PC-9 (cell line): ENCODE measurements at regions not wholly inside any gene's neighbourhood (a gene's known extent, or its start where the extent isn't known, plus 50 kb on each side); places are given as distances from the start of the nearest gene placed in this dataset.

Experiments
- BruUV-seq: library from RNA; stranded (reverse); fragments of 400-500 nt; replicated peaks from 2 replicates; lab custom pipeline; 2021; lab: Mats Ljungman, UMichigan
- CTCF ChIA-PET: fragments of 300-600 bp; sonication (Branson Sonifier 250); formaldehyde crosslinking; loops from one replicate; lab custom pipeline; 2022; ENCODE audit warnings: antibody characterized with exemption; lab: Charles Lee
- POLR2A ChIA-PET: fragments of 300-600 bp; sonication (Branson Sonifier 250); formaldehyde crosslinking; loops from one replicate; lab custom pipeline; 2022; ENCODE audit warnings: antibody characterized with exemption; ENCODE audit not compliant: unreplicated experiment; lab: Charles Lee
- DNase-seq, 2 experiments: peaks; one replicate each; pipeline versions ENCODE4 v3.0.0 to v3.0.0-alpha.2; 2015 to 2022; ENCODE audit warnings: mixed read lengths in 1 of 2
- H2AFZ ChIP-seq: fragments of 200-600 bp; sonication (generic); 2 replicates; pipeline ENCODE4 v1.8.1; 2017; ENCODE audit warnings: antibody characterized with exemption
- H3F3A ChIP-seq: fragments of 200-600 bp; sonication (generic); 2 replicates; pipeline ENCODE4 v1.8.1; 2017; ENCODE audit warnings: antibody characterized with exemption, mild to moderate bottlenecking, low read depth; ENCODE audit not compliant: insufficient read depth
- H3K27ac ChIP-seq: fragments of 200-600 bp; sonication (generic); 2 replicates; pipeline ENCODE4 v1.6.1; 2016; ENCODE audit warnings: mixed run types
- H3K27me3 ChIP-seq: fragments of 200-600 bp; sonication (generic); 2 replicates; pipeline ENCODE4 v1.6.1; 2016; ENCODE audit warnings: low read depth, mixed run types; ENCODE audit not compliant: insufficient read depth
- H3K36me3 ChIP-seq: fragments of 200-600 bp; sonication (generic); 2 replicates; pipeline ENCODE4 v1.6.1; 2016; ENCODE audit warnings: low read depth, mixed run types
- H3K4me1 ChIP-seq: fragments of 200-600 bp; sonication (generic); replicated peaks from 2 replicates; pipeline ENCODE4 v1.6.1; 2016; ENCODE audit warnings: mixed run types; ENCODE audit not compliant: insufficient read depth
- H3K4me2 ChIP-seq: fragments of 200-600 bp; sonication (generic); 2 replicates; pipeline ENCODE4 v1.6.1; 2017; ENCODE audit warnings: mixed run types
- H3K4me3 ChIP-seq: fragments of 200-600 bp; sonication (generic); 2 replicates; pipeline ENCODE4 v1.6.1; 2016; ENCODE audit warnings: mixed run types
- H3K79me2 ChIP-seq: fragments of 200-600 bp; sonication (generic); 2 replicates; pipeline ENCODE4 v1.6.1; 2017; ENCODE audit warnings: low read depth, mixed run types
- H3K9me2 ChIP-seq: fragments of 200-600 bp; sonication (generic); 2 replicates; pipeline ENCODE4 v1.8.1; 2017; ENCODE audit warnings: mild to moderate bottlenecking; ENCODE audit not compliant: insufficient read depth
- H3K9me3 ChIP-seq: fragments of 200-600 bp; sonication (generic); 2 replicates; pipeline ENCODE4 v1.8.1; 2016; ENCODE audit warnings: low read depth; ENCODE audit not compliant: insufficient read depth
- H4K20me1 ChIP-seq: fragments of 200-600 bp; sonication (generic); 2 replicates; pipeline ENCODE4 v1.8.1; 2017; ENCODE audit not compliant: insufficient read depth
- CTCF ChIP-seq: fragments of 200-600 bp; sonication (generic); conservative IDR thresholded peaks from 2 replicates; pipeline ENCODE4 v1.6.1; 2017; ENCODE audit warnings: mixed run types, antibody characterized with exemption, mild to moderate bottlenecking, moderate library complexity
- EZH2 ChIP-seq: fragments of 200-600 bp; sonication (generic); IDR thresholded peaks from 2 replicates; pipeline ENCODE4 v1.8.0; 2017; ENCODE audit warnings: antibody characterized with exemption, low read depth
- intact Hi-C: fragments of 100-400 bp; cut with micrococcal nuclease; formaldehyde crosslinking; loops from one replicate; pipeline ENCODE4 v1.10.0; 2022; ENCODE audit not compliant: unreplicated experiment

DNA sequence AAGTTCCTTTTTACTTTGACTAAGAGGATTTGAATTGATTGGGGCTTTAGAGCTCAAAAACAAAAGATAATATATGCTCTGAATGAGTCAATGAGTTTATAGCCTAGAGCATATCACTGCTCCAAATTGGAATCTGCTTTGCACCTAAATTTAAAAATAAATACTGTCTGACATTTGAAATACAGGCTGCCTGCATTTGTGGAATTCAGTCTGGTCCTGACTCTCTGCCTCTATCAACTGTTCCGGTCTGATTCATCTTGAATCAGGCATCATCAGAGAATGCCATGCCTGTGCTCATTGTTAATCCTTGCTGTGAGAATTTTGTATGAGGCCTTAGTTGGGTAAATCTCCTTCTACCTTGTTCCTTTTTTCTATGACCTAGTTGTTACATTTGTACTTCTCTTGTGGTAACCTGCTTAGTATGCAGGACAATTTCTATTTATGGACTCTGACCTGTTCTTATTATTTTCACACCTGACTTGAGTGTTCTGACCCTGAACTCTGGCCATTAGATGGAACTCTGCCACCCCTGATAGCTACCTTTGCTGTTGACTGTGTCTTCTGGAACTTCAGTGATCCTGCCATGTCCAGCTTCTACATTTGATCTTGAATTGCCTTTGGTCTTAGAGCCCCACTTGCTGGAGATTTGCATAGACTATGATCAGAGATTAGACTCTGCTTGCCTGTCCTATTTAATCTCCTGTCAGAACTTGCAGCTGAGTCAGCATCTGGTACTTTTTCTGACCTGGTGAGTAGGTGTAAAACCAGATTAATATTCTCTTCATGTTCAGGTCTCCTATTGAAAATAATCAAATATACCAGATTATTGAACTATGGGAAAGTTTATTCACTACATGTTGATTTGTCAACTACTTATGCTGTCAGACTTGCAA lies 442.7 kb upstream of the HS3ST5 start:
- DNase-seq: no peak
- Histone ChIP-seq H3K4me2 (no peak overlapping the region), H3F3A (no peaks in the 10 kb centered on the region), H3K36me3 (no peaks in the 10 kb centered on the region), H3K27ac (no peak overlapping the region), H3K9me2 (no peaks in the 10 kb centered on the region), H3K4me1 (no peaks in the 10 kb centered on the region), H3K4me3 (no peak overlapping the region), H4K20me1 (no peaks in the 10 kb centered on the region), H3K79me2 (no peaks in the 10 kb centered on the region), H2AFZ (no peak overlapping the region), H3K9me3 (peaks cover 4% of the 10 kb centered on the region; the same call in 1 of the 2 replicates), H3K27me3 (no peaks in the 10 kb centered on the region)
- intact Hi-C loops: no loop called here
- no TSS peak for BruUV-seq
- ChIA-PET CTCF (no interaction called here), POLR2A (no interaction called here)
- TF ChIP-seq EZH2 (no peak), CTCF (no peak)

GRCh38 chr6:114783783-114784182 lies 441.0 kb upstream of the HS3ST5 start:
- Histone ChIP-seq H3K4me2 (no peak overlapping the region), H3K27ac (no peak overlapping the region), H3K9me2 (no peaks in the 10 kb centered on the region), H3K27me3 (no peaks in the 10 kb centered on the region), H3K4me3 (no peak overlapping the region), H3K79me2 (no peaks in the 10 kb centered on the region), H2AFZ (no peak overlapping the region), H4K20me1 (no peaks in the 10 kb centered on the region), H3K4me1 (no peaks in the 10 kb centered on the region), H3F3A (no peaks in the 10 kb centered on the region), H3K36me3 (no peaks in the 10 kb centered on the region), H3K9me3 (peaks cover 4% of the 10 kb centered on the region; the same call in 1 of the 2 replicates)
- no peak for DNase-seq
- BruUV-seq: no TSS peak
- CTCF ChIA-PET: no interaction called here
- no peak for TF ChIP-seq CTCF
- no peak for TF ChIP-seq EZH2
- intact Hi-C loops: no loop called here
- POLR2A ChIA-PET: no interaction called here

- CTCF ChIA-PET: no interaction called here
- POLR2A ChIA-PET: interaction anchor here (0.7 kb wide), 1 partner anchor 425 kb away, joined by 3 read pairs; no protein-coding TSS in a partner anchor
- TF ChIP-seq CTCF: no peak
- no peak for TF ChIP-seq EZH2
- Histone ChIP-seq H3K4me2 (no peak overlapping the region), H3K9me3 (peaks cover 4% of the 10 kb centered on the region; the same call in 1 of the 2 replicates), H2AFZ (no peak overlapping the region), H3K27ac (no peak overlapping the region), H3K4me1 (no peaks in the 10 kb centered on the region), H4K20me1 (no peaks in the 10 kb centered on the region), H3K9me2 (no peaks in the 10 kb centered on the region), H3K27me3 (no peaks in the 10 kb centered on the region), H3K4me3 (no peak overlapping the region), H3K36me3 (no peaks in the 10 kb centered on the region), H3F3A (no peaks in the 10 kb centered on the region), H3K79me2 (no peaks in the 10 kb centered on the region)
- intact Hi-C loops: no loop called here
- no TSS peak for BruUV-seq
- DNase-seq: no peak
Observed at GRCh38 chr6:114783083-114783482, 440.3 kb upstream of the HS3ST5 start.
